ENCODE measurements at regions not wholly inside any gene's neighbourhood (a gene's known extent, or its start where the extent isn't known, plus 50 kb on each side); places are given as distances from the start of the nearest gene placed in this dataset.
A peak's percentile ranks its signal among the peaks of the same experiment; 100 is the strongest.

DNA sequence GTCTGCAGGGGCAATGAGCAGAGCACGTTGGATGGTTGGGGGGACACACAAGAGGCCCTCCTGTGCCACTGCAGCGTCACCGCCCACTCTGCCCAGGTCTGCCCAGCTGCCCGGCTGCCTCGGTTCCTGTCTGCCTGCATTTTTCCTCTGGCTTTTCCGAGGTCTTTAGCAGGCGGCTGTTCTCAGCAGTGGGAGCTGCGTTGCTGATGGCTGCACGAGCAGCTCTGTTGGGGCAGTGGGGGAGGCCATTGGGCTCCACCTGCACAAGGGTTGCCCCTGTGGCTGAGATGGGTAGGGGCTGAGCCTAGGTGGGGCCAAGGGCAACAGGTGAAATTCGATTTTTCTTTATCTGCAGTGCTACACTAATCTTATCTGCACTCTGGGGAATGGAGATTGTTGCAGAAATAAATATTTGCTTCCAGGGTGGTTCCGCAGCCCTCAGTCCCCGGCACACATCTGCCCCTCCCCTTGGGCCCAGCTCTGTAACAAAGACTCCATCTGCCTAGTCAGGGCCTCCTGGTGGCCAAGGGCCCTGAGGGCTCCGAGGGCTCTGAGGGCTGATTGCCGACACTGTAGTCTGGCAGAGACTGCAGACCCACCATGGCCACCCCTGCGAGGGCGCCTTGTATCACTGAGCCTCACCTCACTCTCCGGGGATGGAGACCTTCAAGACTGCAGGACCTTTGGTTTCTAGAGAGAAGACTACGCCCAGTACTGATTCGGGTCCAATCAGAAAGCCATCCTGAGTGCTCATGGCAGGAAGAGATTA, 141.7 kb upstream of the SHH start (continued):
- TF ChIP-seq, protein P1, sequence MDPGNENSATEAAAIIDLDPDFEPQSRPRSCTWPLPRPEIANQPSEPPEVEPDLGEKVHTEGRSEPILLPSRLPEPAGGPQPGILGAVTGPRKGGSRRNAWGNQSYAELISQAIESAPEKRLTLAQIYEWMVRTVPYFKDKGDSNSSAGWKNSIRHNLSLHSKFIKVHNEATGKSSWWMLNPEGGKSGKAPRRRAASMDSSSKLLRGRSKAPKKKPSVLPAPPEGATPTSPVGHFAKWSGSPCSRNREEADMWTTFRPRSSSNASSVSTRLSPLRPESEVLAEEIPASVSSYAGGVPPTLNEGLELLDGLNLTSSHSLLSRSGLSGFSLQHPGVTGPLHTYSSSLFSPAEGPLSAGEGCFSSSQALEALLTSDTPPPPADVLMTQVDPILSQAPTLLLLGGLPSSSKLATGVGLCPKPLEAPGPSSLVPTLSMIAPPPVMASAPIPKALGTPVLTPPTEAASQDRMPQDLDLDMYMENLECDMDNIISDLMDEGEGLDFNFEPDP (CRISPR knock-in tag; conservative IDR thresholded peaks at IDR 0.05), result no peak
- no peak for TF ChIP-seq ZNF615 (CRISPR knock-in tag; IDR thresholded peaks at IDR 0.05; ENCODE audit: borderline replicate concordance)
- TF ChIP-seq ATF1 (CRISPR knock-in tag; IDR thresholded peaks at IDR 0.05), result no peak
- TF ChIP-seq SMYD3 (CRISPR knock-in tag; IDR thresholded peaks at IDR 0.05), result no peak
- TF ChIP-seq, protein P2, sequence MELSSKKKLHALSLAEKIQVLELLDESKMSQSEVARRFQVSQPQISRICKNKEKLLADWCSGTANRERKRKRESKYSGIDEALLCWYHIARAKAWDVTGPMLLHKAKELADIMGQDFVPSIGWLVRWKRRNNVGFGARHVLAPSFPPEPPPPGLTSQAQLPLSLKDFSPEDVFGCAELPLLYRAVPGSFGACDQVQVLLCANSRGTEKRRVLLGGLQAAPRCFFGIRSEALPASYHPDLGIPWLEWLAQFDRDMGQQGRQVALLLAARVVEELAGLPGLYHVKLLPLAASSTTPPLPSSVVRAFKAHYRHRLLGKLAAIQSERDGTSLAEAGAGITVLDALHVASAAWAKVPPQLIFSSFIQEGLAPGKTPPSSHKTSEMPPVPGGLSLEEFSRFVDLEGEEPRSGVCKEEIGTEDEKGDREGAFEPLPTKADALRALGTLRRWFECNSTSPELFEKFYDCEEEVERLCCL (CRISPR knock-in tag; IDR thresholded peaks at IDR 0.05; ENCODE audit: borderline replicate concordance), result no peak
- TF ChIP-seq ZKSCAN5 (CRISPR knock-in tag; IDR thresholded peaks at IDR 0.05), result no peak
- TF ChIP-seq, protein P3, sequence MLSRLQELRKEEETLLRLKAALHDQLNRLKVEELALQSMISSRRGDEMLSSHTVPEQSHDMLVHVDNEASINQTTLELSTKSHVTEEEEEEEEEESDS (CRISPR knock-in tag; IDR thresholded peaks at IDR 0.05; ENCODE audit: borderline replicate concordance), result no peak
- no peak for TF ChIP-seq ZFAT (CRISPR knock-in tag; conservative IDR thresholded peaks at IDR 0.05)
- peak; percentile 96 for TF ChIP-seq HNRNPL (IDR thresholded peaks at IDR 0.05; ENCODE audit: low read depth, low read length)
- TF ChIP-seq SMAD1 (CRISPR knock-in tag; IDR thresholded peaks at IDR 0.05; ENCODE audit: borderline replicate concordance, low read depth), result no peak
- no peak for TF ChIP-seq RORA (CRISPR knock-in tag; IDR thresholded peaks at IDR 0.05)
- no peak for TF ChIP-seq ZBTB21 (CRISPR knock-in tag; IDR thresholded peaks at IDR 0.05)
- no peak for TF ChIP-seq NONO (IDR thresholded peaks at IDR 0.05)
- peak; percentile 48; the same call in 1 of the 2 replicates for TF ChIP-seq NONO (CRISPR knock-in tag; conservative IDR thresholded peaks at IDR 0.05)
- peak; percentile 49; the same call in 1 of the 2 replicates for TF ChIP-seq ZNF501 (CRISPR knock-in tag; IDR thresholded peaks at IDR 0.05)
- TF ChIP-seq ZBTB8A (CRISPR knock-in tag; IDR thresholded peaks at IDR 0.05; ENCODE audit: borderline replicate concordance, low read depth), result 0 out of 2 replicates have a peak, but pooled peaks have one; percentile 23
- peak; percentile 48; the same call in 1 of the 2 replicates for TF ChIP-seq ZBTB20 (CRISPR knock-in tag; IDR thresholded peaks at IDR 0.05; ENCODE audit: borderline replicate concordance, low read depth)
- TF ChIP-seq ZNF792 (CRISPR knock-in tag; IDR thresholded peaks at IDR 0.05), result no peak
- no peak for TF ChIP-seq NFATC3 (CRISPR knock-in tag; IDR thresholded peaks at IDR 0.05)
- TF ChIP-seq ZNF556 (CRISPR knock-in tag; IDR thresholded peaks at IDR 0.05; ENCODE audit: borderline replicate concordance), result peak; percentile 64; the same call in 1 of the 2 replicates
- peak; percentile 48 for TF ChIP-seq XRCC5 (optimal IDR thresholded peaks at IDR 0.05; ENCODE audit: low read length)
- TF ChIP-seq HOXA5 (CRISPR knock-in tag; IDR thresholded peaks at IDR 0.05), result peak; percentile 74; the same call in 1 of the 2 replicates
- no peak for TF ChIP-seq ZNF547 (CRISPR knock-in tag; IDR thresholded peaks at IDR 0.05)
- TF ChIP-seq ARNTL (CRISPR knock-in tag; IDR thresholded peaks at IDR 0.05), result no peak; the same call in 1 of the 2 replicates
- TF ChIP-seq, protein P4, sequence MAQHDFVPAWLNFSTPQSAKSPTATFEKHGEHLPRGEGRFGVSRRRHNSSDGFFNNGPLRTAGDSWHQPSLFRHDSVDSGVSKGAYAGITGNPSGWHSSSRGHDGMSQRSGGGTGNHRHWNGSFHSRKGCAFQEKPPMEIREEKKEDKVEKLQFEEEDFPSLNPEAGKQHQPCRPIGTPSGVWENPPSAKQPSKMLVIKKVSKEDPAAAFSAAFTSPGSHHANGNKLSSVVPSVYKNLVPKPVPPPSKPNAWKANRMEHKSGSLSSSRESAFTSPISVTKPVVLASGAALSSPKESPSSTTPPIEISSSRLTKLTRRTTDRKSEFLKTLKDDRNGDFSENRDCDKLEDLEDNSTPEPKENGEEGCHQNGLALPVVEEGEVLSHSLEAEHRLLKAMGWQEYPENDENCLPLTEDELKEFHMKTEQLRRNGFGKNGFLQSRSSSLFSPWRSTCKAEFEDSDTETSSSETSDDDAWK (CRISPR knock-in tag; IDR thresholded peaks at IDR 0.05), result no peak
- TF ChIP-seq KLF12 (CRISPR knock-in tag; IDR thresholded peaks at IDR 0.05; ENCODE audit: borderline replicate concordance), result peak; percentile 85; the same call in 1 of the 2 replicates

All from HepG2 (cell line).